HepG2 (cell line): ENCODE measurements at regions not wholly inside any gene's neighbourhood (a gene's known extent, or its start where the extent isn't known, plus 50 kb on each side); places are given as distances from the start of the nearest gene placed in this dataset.

Experiments
- ATAC-seq: fragments of 200-7000 bp; cut with Tn5 transposase; 3 replicates; pipeline ENCODE4 v1.9.1; 2020; ENCODE audit warnings: mild to moderate bottlenecking, moderate library complexity
- BruUV-seq: library from RNA; stranded (reverse); fragments of 400-500 nt; replicated peaks from 2 replicates; lab custom pipeline; 2021; lab: Mats Ljungman, UMichigan
- CTCF ChIA-PET: fragments of 300-600 bp; formaldehyde crosslinking; extraction: SDS; loops from one replicate; lab custom pipeline; 2021; ENCODE audit warnings: low total read pairs, inconsistent platforms, low intra/inter-chr PET ratio; lab: Yijun Ruan, JAX
- POLR2A ChIA-PET: fragments of 350-600 bp; sonication (Branson Sonifier 250); formaldehyde crosslinking; loops from one replicate; lab custom pipeline; 2020; ENCODE audit warnings: antibody characterized with exemption, inconsistent platforms; lab: Yijun Ruan, JAX
- DNase-seq: peaks from one replicate; pipeline ENCODE4 v3.0.0-alpha.2; 2015; ENCODE audit warnings: low spot score
- FAIRE-seq: peaks from 3 replicates; lab custom pipeline; 2011; peaks lifted over from hg19 to GRCh38; lab: Jason Lieb, UNC
- H2AFZ ChIP-seq: one replicate; pipeline ENCODE4 v1.6.1; 2011; ENCODE audit warnings: low read length, inconsistent platforms
- H3K27ac ChIP-seq: fragments of 300-600 bp; 3 replicates; pipeline ENCODE4 v1.8.0; 2011; ENCODE audit warnings: mixed run types, mild to moderate bottlenecking, mixed read lengths, low read length, inconsistent platforms; ENCODE audit not compliant: insufficient read depth; ENCODE audit errors: extremely low read length
- H3K27me3 ChIP-seq, 2 experiments: fragments of 200-600 bp in 1 of 2; 2 replicates in 1 of 2; 3 replicates in 1 of 2; pipeline versions ENCODE4 v1.6.0 to v1.8.0; 2011; ENCODE audit warnings: low read length in 2 of 2, mild to moderate bottlenecking in 2 of 2, moderate library complexity in 2 of 2, inconsistent platforms in 1 of 2; ENCODE audit not compliant: insufficient read depth in 2 of 2, control insufficient read depth in 1 of 2
- H3K36me3 ChIP-seq, 2 experiments: fragments of 200-600 bp in 1 of 2; replicated peaks in 1 of 2; 2 replicates in 1 of 2; 3 replicates in 1 of 2; pipeline versions ENCODE4 v1.5.1 to v1.8.0; 2011; ENCODE audit warnings: low read length in 2 of 2, inconsistent platforms in 1 of 2; ENCODE audit not compliant: insufficient read depth in 2 of 2, control insufficient read depth in 1 of 2
- H3K4me1 ChIP-seq: 2 replicates; pipeline ENCODE4 v1.5.1; 2012; ENCODE audit warnings: low read length, inconsistent platforms; ENCODE audit not compliant: insufficient read depth
- H3K4me2 ChIP-seq: 2 replicates; pipeline ENCODE4 v1.6.0; 2011; ENCODE audit warnings: low read depth, low read length, inconsistent platforms
- H3K4me3 ChIP-seq, 3 experiments: fragments of 200-600 bp in 1 of 3; sonication (generic), shearing (Covaris generic) in 1 of 3; replicated peaks in 1 of 3; 2 replicates each; pipeline ENCODE4 v1.5.1; 2011 to 2016; ENCODE audit warnings: low read length in 3 of 3, inconsistent platforms in 2 of 3, low read depth in 2 of 3, mild to moderate bottlenecking in 2 of 3, control low read depth in 1 of 3, mixed read lengths in 1 of 3; ENCODE audit not compliant: insufficient read depth in 1 of 3
- H3K79me2 ChIP-seq: one replicate; pipeline ENCODE4 v1.6.1; 2011; ENCODE audit warnings: low read length, inconsistent platforms; ENCODE audit not compliant: insufficient read depth
- H3K9ac ChIP-seq: 2 replicates; pipeline ENCODE4 v1.6.0; 2011; ENCODE audit warnings: mild to moderate bottlenecking, low read depth, low read length, inconsistent platforms; ENCODE audit not compliant: insufficient read depth
- H3K9me3 ChIP-seq: 2 replicates; pipeline ENCODE4 v1.5.1; 2012; ENCODE audit warnings: mild to moderate bottlenecking, low read length
- H4K20me1 ChIP-seq: 2 replicates; pipeline ENCODE4 v1.6.0; 2011; ENCODE audit warnings: inconsistent platforms, mild to moderate bottlenecking, low read length, moderate library complexity; ENCODE audit not compliant: insufficient read depth
- AKNA ChIP-seq: sonication (generic); formaldehyde crosslinking; IDR thresholded peaks from 2 replicates; pipeline ENCODE4 v1.4.0; 2020; ENCODE audit warnings: missing genetic modification reagents, borderline replicate concordance
- CREB3 ChIP-seq: sonication (generic); formaldehyde crosslinking; IDR thresholded peaks from 2 replicates; pipeline ENCODE4 v1.5.0; 2020; ENCODE audit warnings: missing genetic modification reagents
- DRAP1 ChIP-seq: IDR thresholded peaks from 2 replicates; pipeline ENCODE4 v1.6.1; 2016; ENCODE audit warnings: missing genetic modification reagents, missing compliant biosample characterization
- DZIP1 ChIP-seq: sonication (generic); formaldehyde crosslinking; IDR thresholded peaks from 2 replicates; pipeline ENCODE4 v1.5.0; 2020; ENCODE audit warnings: mild to moderate bottlenecking, missing genetic modification reagents
- NFYC ChIP-seq: IDR thresholded peaks from 2 replicates; pipeline ENCODE4 v1.6.1; 2016; ENCODE audit warnings: missing genetic modification reagents, missing compliant biosample characterization
- TBX2 ChIP-seq: sonication (generic); formaldehyde crosslinking; IDR thresholded peaks from 2 replicates; pipeline ENCODE4 v1.5.0; 2020; ENCODE audit warnings: missing genetic modification reagents, mild to moderate bottlenecking, borderline replicate concordance
- ZBTB21 ChIP-seq: sonication (generic); formaldehyde crosslinking; IDR thresholded peaks from 2 replicates; pipeline ENCODE4 v1.4.0; 2020; ENCODE audit warnings: missing genetic modification reagents
- ZBTB7B ChIP-seq: sonication (generic); formaldehyde crosslinking; IDR thresholded peaks from 2 replicates; pipeline ENCODE4 v1.4.0; 2020; ENCODE audit warnings: missing genetic modification reagents
- ZKSCAN5 ChIP-seq: sonication (generic); formaldehyde crosslinking; IDR thresholded peaks from 2 replicates; pipeline ENCODE4 v1.5.1; 2020; ENCODE audit warnings: mild to moderate bottlenecking, missing genetic modification reagents
- ZNF616 ChIP-seq: sonication (generic); formaldehyde crosslinking; IDR thresholded peaks from 2 replicates; pipeline ENCODE4 v1.5.0; 2020; ENCODE audit warnings: low read depth, mild to moderate bottlenecking, missing genetic modification reagents
- ZNF773 ChIP-seq: sonication (generic); formaldehyde crosslinking; IDR thresholded peaks from 2 replicates; pipeline ENCODE4 v1.4.0; 2020; ENCODE audit warnings: missing genetic modification reagents, borderline replicate concordance
- WGBS: methylation state at CpG from one replicate; pipeline ENCODE4 v1.1.6; 2017; ENCODE audit warnings: low lambda C conversion rate; 5-methylcytosine and 5-hydroxymethylcytosine counted together
- in situ Hi-C: cut with HindIII; loops from 2 replicates; pipeline ENCODE4 v1.10.0; 2017; ENCODE audit warnings: low pct_unique_long_range_greater_than_20kb; ENCODE audit not compliant: extremely low pct_ligation_motif_present
- intact Hi-C: fragments of 100-400 bp; cut with micrococcal nuclease; formaldehyde crosslinking; loops from one replicate; pipeline ENCODE4 v1.10.0; 2022; ENCODE audit not compliant: unreplicated experiment

GRCh38 chr4:133799717-133800315, 401.8 kb downstream of the PABPC4L start:
- TF ChIP-seq ZBTB21 (CRISPR knock-in tag) (no peak), ZNF773 (CRISPR knock-in tag) (no peak), ZNF616 (CRISPR knock-in tag) (no peak), TBX2 (CRISPR knock-in tag) (no peak), DZIP1 (CRISPR knock-in tag) (no peak), ZBTB7B (CRISPR knock-in tag) (no peak), CREB3 (CRISPR knock-in tag) (no peak), NFYC (CRISPR knock-in tag) (no peak), AKNA (no peak), DRAP1 (no peak), ZKSCAN5 (CRISPR knock-in tag) (no peak)
- H3K9me3 ChIP-seq = no peaks in the 10 kb centered on the region
- no TSS peak for BruUV-seq
- FAIRE-seq (no peak), DNase-seq (no peak), ATAC-seq (no peak)
- H3K4me1 ChIP-seq = no peaks in the 10 kb centered on the region
- H3K27me3 ChIP-seq = no peaks in the 10 kb centered on the region
- intact Hi-C loops (no loop called here), in situ Hi-C loops (no loop called here)
- CTCF ChIA-PET = no interaction called here
- no peak overlapping the region for H3K4me2 ChIP-seq
- no peaks in the 10 kb centered on the region for H3K36me3 ChIP-seq
- H3K9ac ChIP-seq = no peak overlapping the region
- 5% methylated on average over 3 of the region's 3 CpGs for WGBS
- H3K79me2 ChIP-seq = no peaks in the 10 kb centered on the region
- POLR2A ChIA-PET = no interaction called here
- no peak overlapping the region for H2AFZ ChIP-seq
- H3K4me3 ChIP-seq = no peak overlapping the region
- no peak overlapping the region for H3K27ac ChIP-seq
- no peaks in the 10 kb centered on the region for H4K20me1 ChIP-seq
